ENCODE measurements at regions not wholly inside any gene's neighbourhood (a gene's known extent, or its start where the extent isn't known, plus 50 kb on each side); places are given as distances from the start of the nearest gene placed in this dataset.

GRCh38 chr2:41482659-41483058, 565.2 kb upstream of the PKDCC start:
- TF ChIP-seq CTCF (IDR thresholded peaks at IDR 0.05; ENCODE audit: insufficient read depth, low read depth, low read length) = no peak
- TF ChIP-seq EZH2 (IDR thresholded peaks at IDR 0.05; ENCODE audit: insufficient read depth, low read length) = no peak

Data from astrocyte (in vitro differentiated cells and primary cell).